ENCODE measurements at regions not wholly inside any gene's neighbourhood (a gene's known extent, or its start where the extent isn't known, plus 50 kb on each side); places are given as distances from the start of the nearest gene placed in this dataset.

DNA sequence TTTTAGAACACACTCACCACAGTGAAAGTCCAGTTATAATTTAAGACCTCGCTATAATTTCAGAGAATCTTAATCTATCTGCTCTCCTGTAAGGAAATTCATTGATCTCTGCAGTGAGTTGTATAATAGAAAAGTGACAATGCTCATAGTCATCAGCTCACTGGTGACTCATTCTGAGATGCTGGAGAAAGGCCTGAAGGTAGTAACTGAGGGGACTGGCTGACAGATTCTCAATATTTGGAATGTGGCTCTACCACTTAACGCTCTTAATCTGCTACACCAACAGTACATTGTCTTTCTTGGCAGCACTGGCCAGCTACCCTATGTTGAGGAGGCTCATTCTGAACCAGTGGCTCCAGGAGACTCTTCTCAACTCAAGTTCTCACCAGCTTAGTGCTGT is 246.1 kb downstream of the RPRM start:
- TF ChIP-seq, protein P1, sequence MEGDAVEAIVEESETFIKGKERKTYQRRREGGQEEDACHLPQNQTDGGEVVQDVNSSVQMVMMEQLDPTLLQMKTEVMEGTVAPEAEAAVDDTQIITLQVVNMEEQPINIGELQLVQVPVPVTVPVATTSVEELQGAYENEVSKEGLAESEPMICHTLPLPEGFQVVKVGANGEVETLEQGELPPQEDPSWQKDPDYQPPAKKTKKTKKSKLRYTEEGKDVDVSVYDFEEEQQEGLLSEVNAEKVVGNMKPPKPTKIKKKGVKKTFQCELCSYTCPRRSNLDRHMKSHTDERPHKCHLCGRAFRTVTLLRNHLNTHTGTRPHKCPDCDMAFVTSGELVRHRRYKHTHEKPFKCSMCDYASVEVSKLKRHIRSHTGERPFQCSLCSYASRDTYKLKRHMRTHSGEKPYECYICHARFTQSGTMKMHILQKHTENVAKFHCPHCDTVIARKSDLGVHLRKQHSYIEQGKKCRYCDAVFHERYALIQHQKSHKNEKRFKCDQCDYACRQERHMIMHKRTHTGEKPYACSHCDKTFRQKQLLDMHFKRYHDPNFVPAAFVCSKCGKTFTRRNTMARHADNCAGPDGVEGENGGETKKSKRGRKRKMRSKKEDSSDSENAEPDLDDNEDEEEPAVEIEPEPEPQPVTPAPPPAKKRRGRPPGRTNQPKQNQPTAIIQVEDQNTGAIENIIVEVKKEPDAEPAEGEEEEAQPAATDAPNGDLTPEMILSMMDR (conservative IDR thresholded peaks at IDR 0.05): no peak
- TF ChIP-seq EZH2 (IDR thresholded peaks at IDR 0.05; ENCODE audit: low read depth): no peak
